Sigmoid colon (tissue), 6 donors: ENCODE measurements at regions not wholly inside any gene's neighbourhood (a gene's known extent, or its start where the extent isn't known, plus 50 kb on each side); places are given as distances from the start of the nearest gene placed in this dataset.

Source experiments
- DNase-seq: peaks from one replicate; pipeline ENCODE4 v3.0.0-alpha.2; 2019
- H3K27ac ChIP-seq, 4 donors: fragments of 200-600 bp; sonication (generic); one replicate each; pipeline ENCODE4 v1.5.1; 2016 to 2019; ENCODE audit warnings: mild to moderate bottlenecking in 1 of 4
- H3K27me3 ChIP-seq, 3 donors: fragments of 200-600 bp; sonication (generic); one replicate each; pipeline ENCODE4 v1.5.1; 2019; ENCODE audit warnings: mild to moderate bottlenecking in 1 of 3
- H3K36me3 ChIP-seq, 4 donors: fragments of 200-600 bp; sonication (generic); one replicate each; pipeline ENCODE4 v1.5.1; 2016 to 2019
- H3K4me1 ChIP-seq, 4 donors: fragments of 200-600 bp; sonication (generic); one replicate each; pipeline ENCODE4 v1.5.1; 2017 to 2019
- H3K4me3 ChIP-seq, 4 donors: fragments of 200-600 bp; sonication (generic); one replicate each; pipeline ENCODE4 v1.5.1; 2017 to 2019; ENCODE audit warnings: mild to moderate bottlenecking in 2 of 4, moderate library complexity in 1 of 4
- H3K9me3 ChIP-seq, 4 donors: fragments of 200-600 bp in 3 of 4; sonication (generic) in 3 of 4; one replicate each; pipeline versions ENCODE4 v1.5.1 to v1.6.1; 2013 to 2019
- CTCF ChIP-seq, 4 experiments: fragments of 450-650 bp in 3 of 4; fragments of 200-600 bp in 1 of 4; IDR thresholded peaks; one replicate each; pipeline ENCODE4 v1.5.1; 2016 to 2019; ENCODE audit warnings: antibody characterized with exemption in 4 of 4, mild to moderate bottlenecking in 3 of 4, moderate library complexity in 2 of 4
- EP300 ChIP-seq, 4 donors: sonication (generic); formaldehyde crosslinking; IDR thresholded peaks; one replicate each; pipeline ENCODE4 v1.6.1; 2017; ENCODE audit warnings: antibody characterized with exemption in 4 of 4
- POLR2A ChIP-seq, 2 donors: fragments of 450-650 bp; IDR thresholded peaks; one replicate each; pipeline ENCODE4 v1.6.1; 2016; ENCODE audit warnings: antibody characterized with exemption in 2 of 2, mild to moderate bottlenecking in 2 of 2, moderate library complexity in 2 of 2
- POLR2AphosphoS5 ChIP-seq, 4 donors: sonication (generic); formaldehyde crosslinking; IDR thresholded peaks; one replicate each; pipeline ENCODE4 v1.6.1; 2017; ENCODE audit warnings: antibody characterized with exemption in 4 of 4
- WGBS, 2 donors: extraction: QIAGEN DNeasy Blood & Tissue Kit; methylation state at CpG; one replicate each; pipeline ENCODE4 v1.1.7; 2013; 5-methylcytosine and 5-hydroxymethylcytosine counted together
- intact Hi-C: fragments of 100-400 bp; cut with DNase I; formaldehyde crosslinking; loops from one replicate; pipeline ENCODE4 v1.15.1; 2023
- donor health status: healthy with polysubstance abuse.
- donor health status: healthy.

GRCh38 chr3:124519591-124520194 lies 210.6 kb upstream of the UMPS start:
- H3K9me3 ChIP-seq, result no peaks in the 10 kb centered on the region
- TF ChIP-seq POLR2AphosphoS5 (IDR thresholded peaks at IDR 0.05) (no peak), POLR2A (IDR thresholded peaks at IDR 0.05) (no peak), CTCF (IDR thresholded peaks at IDR 0.05) (no peak), EP300 (IDR thresholded peaks at IDR 0.05) (no peak)
- no peak for DNase-seq
- H3K4me3 ChIP-seq, result no peak overlapping the region
- H3K27me3 ChIP-seq, result peaks cover 0 to 5% (median 4%) of the 10 kb centered on the region in 3 donors
- intact Hi-C loops, result no loop called here
- no peaks in the 10 kb centered on the region for H3K4me1 ChIP-seq
- no peaks in the 10 kb centered on the region for H3K36me3 ChIP-seq
- 95 to 96% methylated on average over 7 of the region's 7 CpGs for WGBS, 2 donors
- H3K27ac ChIP-seq, result no peak overlapping the region

- DNase-seq, result no peak
- Histone ChIP-seq H3K27ac (no peak overlapping the region), H3K4me3 (no peak overlapping the region), H3K36me3 (no peaks in the 10 kb centered on the region), H3K27me3 (peaks cover 0 to 5% (median 4%) of the 10 kb centered on the region in 3 donors), H3K9me3 (no peaks in the 10 kb centered on the region), H3K4me1 (no peaks in the 10 kb centered on the region)
- intact Hi-C loops, result no loop called here
- no peak for TF ChIP-seq POLR2AphosphoS5 (IDR thresholded peaks at IDR 0.05)
- TF ChIP-seq POLR2A (IDR thresholded peaks at IDR 0.05), result no peak
- TF ChIP-seq EP300 (IDR thresholded peaks at IDR 0.05), result no peak
- no peak for TF ChIP-seq CTCF (IDR thresholded peaks at IDR 0.05)
- 27 to 58% methylated on average over 5 of the region's 5 CpGs for WGBS, 2 donors
These were observed 209.3 kb upstream of the UMPS start for GRCh38 chr3:124520970-124521369.

GRCh38 chr3:124522082-124522625 lies 208.1 kb upstream of the UMPS start:
- no peaks in the 10 kb centered on the region for H3K36me3 ChIP-seq
- H3K9me3 ChIP-seq, result no peaks in the 10 kb centered on the region
- 91 to 96% methylated on average over 1 of the region's 1 CpG for WGBS, 2 donors

GRCh38 chr3:124526601-124527000 lies 203.7 kb upstream of the UMPS start:
- WGBS, 2 donors, result 88 to 96% methylated on average over 1 of the region's 1 CpG
- Histone ChIP-seq H3K9me3 (no peaks in the 10 kb centered on the region), H3K36me3 (no peaks in the 10 kb centered on the region), H3K27me3 (peaks cover 0 to 1% (median 0%) of the 10 kb centered on the region in 3 donors), H3K27ac (no peak overlapping the region), H3K4me3 (no peak overlapping the region), H3K4me1 (no peaks in the 10 kb centered on the region)
- intact Hi-C loops, result no loop called here
- no peak for DNase-seq
- no peak for TF ChIP-seq EP300 (IDR thresholded peaks at IDR 0.05)
- no peak for TF ChIP-seq CTCF (IDR thresholded peaks at IDR 0.05)
- no peak for TF ChIP-seq POLR2A (IDR thresholded peaks at IDR 0.05)
- no peak for TF ChIP-seq POLR2AphosphoS5 (IDR thresholded peaks at IDR 0.05)

More at GRCh38 chr3:124522082-124522625, 208.1 kb upstream of the UMPS start:
- Histone ChIP-seq H3K27me3 (peaks cover 0 to 5% (median 4%) of the 10 kb centered on the region in 3 donors), H3K4me1 (no peaks in the 10 kb centered on the region), H3K4me3 (no peak overlapping the region), H3K27ac (no peak overlapping the region)
- no peak for DNase-seq
- intact Hi-C loops, result no loop called here
- TF ChIP-seq POLR2AphosphoS5 (IDR thresholded peaks at IDR 0.05) (no peak), CTCF (IDR thresholded peaks at IDR 0.05) (no peak), POLR2A (IDR thresholded peaks at IDR 0.05) (no peak), EP300 (IDR thresholded peaks at IDR 0.05) (no peak)
